Panc1 (cell line): ENCODE measurements at regions not wholly inside any gene's neighbourhood (a gene's known extent, or its start where the extent isn't known, plus 50 kb on each side); places are given as distances from the start of the nearest gene placed in this dataset.

Source experiments
- CTCF ChIP-seq: fragments of 450-650 bp; IDR thresholded peaks from 2 replicates; pipeline ENCODE4 v1.5.1; 2017; ENCODE audit warnings: mild to moderate bottlenecking
- SIN3A ChIP-seq: IDR thresholded peaks from 2 replicates; pipeline ENCODE4 v1.6.1; 2012; ENCODE audit warnings: low read depth, mild to moderate bottlenecking, low read length, moderate library complexity, borderline replicate concordance; ENCODE audit not compliant: insufficient read depth
- TCF7L2 ChIP-seq: IDR thresholded peaks from 2 replicates; pipeline ENCODE4 v1.6.1; 2011; ENCODE audit warnings: mild to moderate bottlenecking, low read depth, low read length, inconsistent platforms
- TF ChIP-seq, protein P1 (sequence below), 2 experiments: IDR thresholded peaks; 2 replicates each; pipeline ENCODE4 v1.6.1; 2011 to 2012; ENCODE audit warnings: low read depth in 2 of 2, control low read depth in 1 of 2, low read length in 1 of 2, mild to moderate bottlenecking in 1 of 2, moderate library complexity in 1 of 2; ENCODE audit not compliant: insufficient read depth in 1 of 2

GRCh38 chr3:26422415-26422814 lies 200.2 kb upstream of the LRRC3B start:
- TF ChIP-seq CTCF = no peak
- TF ChIP-seq, protein P1, sequence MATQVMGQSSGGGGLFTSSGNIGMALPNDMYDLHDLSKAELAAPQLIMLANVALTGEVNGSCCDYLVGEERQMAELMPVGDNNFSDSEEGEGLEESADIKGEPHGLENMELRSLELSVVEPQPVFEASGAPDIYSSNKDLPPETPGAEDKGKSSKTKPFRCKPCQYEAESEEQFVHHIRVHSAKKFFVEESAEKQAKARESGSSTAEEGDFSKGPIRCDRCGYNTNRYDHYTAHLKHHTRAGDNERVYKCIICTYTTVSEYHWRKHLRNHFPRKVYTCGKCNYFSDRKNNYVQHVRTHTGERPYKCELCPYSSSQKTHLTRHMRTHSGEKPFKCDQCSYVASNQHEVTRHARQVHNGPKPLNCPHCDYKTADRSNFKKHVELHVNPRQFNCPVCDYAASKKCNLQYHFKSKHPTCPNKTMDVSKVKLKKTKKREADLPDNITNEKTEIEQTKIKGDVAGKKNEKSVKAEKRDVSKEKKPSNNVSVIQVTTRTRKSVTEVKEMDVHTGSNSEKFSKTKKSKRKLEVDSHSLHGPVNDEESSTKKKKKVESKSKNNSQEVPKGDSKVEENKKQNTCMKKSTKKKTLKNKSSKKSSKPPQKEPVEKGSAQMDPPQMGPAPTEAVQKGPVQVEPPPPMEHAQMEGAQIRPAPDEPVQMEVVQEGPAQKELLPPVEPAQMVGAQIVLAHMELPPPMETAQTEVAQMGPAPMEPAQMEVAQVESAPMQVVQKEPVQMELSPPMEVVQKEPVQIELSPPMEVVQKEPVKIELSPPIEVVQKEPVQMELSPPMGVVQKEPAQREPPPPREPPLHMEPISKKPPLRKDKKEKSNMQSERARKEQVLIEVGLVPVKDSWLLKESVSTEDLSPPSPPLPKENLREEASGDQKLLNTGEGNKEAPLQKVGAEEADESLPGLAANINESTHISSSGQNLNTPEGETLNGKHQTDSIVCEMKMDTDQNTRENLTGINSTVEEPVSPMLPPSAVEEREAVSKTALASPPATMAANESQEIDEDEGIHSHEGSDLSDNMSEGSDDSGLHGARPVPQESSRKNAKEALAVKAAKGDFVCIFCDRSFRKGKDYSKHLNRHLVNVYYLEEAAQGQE (IDR thresholded peaks at IDR 0.05; ENCODE audit: insufficient read depth in 1 of 2, low read depth in 2 of 2, low read length in 1 of 2) = no peak
- TF ChIP-seq TCF7L2 = no peak
- TF ChIP-seq SIN3A = no peak
